ENCODE measurements at regions not wholly inside any gene's neighbourhood (a gene's known extent, or its start where the extent isn't known, plus 50 kb on each side); places are given as distances from the start of the nearest gene placed in this dataset.

DNA sequence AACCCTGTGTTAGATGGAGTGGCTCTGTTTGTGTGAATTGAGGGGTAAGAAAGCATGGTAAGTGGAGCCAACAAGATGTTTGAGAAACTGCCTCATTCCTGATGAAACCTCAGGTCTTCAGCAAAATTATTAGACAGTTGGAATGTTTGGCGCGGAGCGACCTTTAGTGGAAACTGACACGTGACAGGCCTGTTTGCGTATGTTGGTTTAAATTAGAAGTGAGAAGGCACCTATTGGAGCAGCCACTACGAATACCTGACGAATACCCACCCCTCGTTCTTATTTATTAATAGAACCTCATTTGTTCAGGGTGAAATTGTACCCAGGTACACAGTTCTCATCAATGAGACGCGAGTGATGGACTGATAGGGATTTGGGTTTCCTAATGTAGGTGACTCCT, 63.2 kb upstream of the MIR17HG start:
- intact Hi-C loops (cut with DNase I; ENCODE audit: low total_unique reads): no loop called here
- Histone ChIP-seq H3K9me3 (no peaks in the 10 kb centered on the region), H3K4me1 (no peaks in the 10 kb centered on the region), H3K36me3 (no peaks in the 10 kb centered on the region), H3K4me3 (no peak overlapping the region), H3K27ac (no peak overlapping the region), H3K27me3 (no peaks in the 10 kb centered on the region)
- DNase-seq: no peak
- 86 to 92% methylated on average over 7 to 10 of the region's 10 CpGs for WGBS, 2 donors (ENCODE audit: low coverage in 1 of 2)
- TF ChIP-seq EP300 (IDR thresholded peaks at IDR 0.05; ENCODE audit: low read depth) (no peak), POLR2AphosphoS5 (IDR thresholded peaks at IDR 0.05) (no peak), CTCF (IDR thresholded peaks at IDR 0.05) (no peak), POLR2A (IDR thresholded peaks at IDR 0.05) (no peak)
- in situ Hi-C loops (cut with MboI; ENCODE audit: low pct_ligation_motif_present in 1 of 4, low pct_unique_long_range_greater_than_20kb in 1 of 4, low sequenced_read_pairs in 3 of 4): no loop called here

GRCh38 chr13:91286317-91286716, 61.2 kb upstream of the MIR17HG start:
- no peak overlapping the region for H3K4me3 ChIP-seq
- H3K27ac ChIP-seq: no peak overlapping the region
- intact Hi-C loops (cut with DNase I; ENCODE audit: low total_unique reads) (no loop called here), in situ Hi-C loops (cut with MboI; ENCODE audit: low pct_ligation_motif_present in 1 of 4, low pct_unique_long_range_greater_than_20kb in 1 of 4, low sequenced_read_pairs in 3 of 4) (no loop called here)
- TF ChIP-seq EP300 (IDR thresholded peaks at IDR 0.05; ENCODE audit: low read depth) (no peak), POLR2AphosphoS5 (IDR thresholded peaks at IDR 0.05) (no peak), POLR2A (IDR thresholded peaks at IDR 0.05) (no peak), CTCF (IDR thresholded peaks at IDR 0.05) (no peak)
- WGBS, 2 donors (ENCODE audit: low coverage in 1 of 2): 55 to 57% methylated on average over 1 of the region's 1 CpG
- H3K4me1 ChIP-seq: no peaks in the 10 kb centered on the region
- no peaks in the 10 kb centered on the region for H3K36me3 ChIP-seq
- no peaks in the 10 kb centered on the region for H3K9me3 ChIP-seq
- DNase-seq: no peak
- no peaks in the 10 kb centered on the region for H3K27me3 ChIP-seq

- intact Hi-C loops (cut with DNase I; ENCODE audit: low total_unique reads) (no loop called here), in situ Hi-C loops (cut with MboI; ENCODE audit: low pct_ligation_motif_present in 1 of 4, low pct_unique_long_range_greater_than_20kb in 1 of 4, low sequenced_read_pairs in 3 of 4) (no loop called here)
- Histone ChIP-seq H3K4me1 (no peaks in the 10 kb centered on the region), H3K36me3 (no peaks in the 10 kb centered on the region), H3K9me3 (no peaks in the 10 kb centered on the region), H3K4me3 (no peak overlapping the region), H3K27ac (no peak overlapping the region), H3K27me3 (no peaks in the 10 kb centered on the region)
- DNase-seq: no peak
- 40 to 76% methylated on average over 1 to 2 of the region's 2 CpGs for WGBS, 2 donors (ENCODE audit: low coverage in 1 of 2)
- TF ChIP-seq EP300 (IDR thresholded peaks at IDR 0.05; ENCODE audit: low read depth) (no peak), POLR2AphosphoS5 (IDR thresholded peaks at IDR 0.05) (no peak)
Measured at GRCh38 chr13:91291078-91291477, 56.4 kb upstream of the MIR17HG start.

DNA sequence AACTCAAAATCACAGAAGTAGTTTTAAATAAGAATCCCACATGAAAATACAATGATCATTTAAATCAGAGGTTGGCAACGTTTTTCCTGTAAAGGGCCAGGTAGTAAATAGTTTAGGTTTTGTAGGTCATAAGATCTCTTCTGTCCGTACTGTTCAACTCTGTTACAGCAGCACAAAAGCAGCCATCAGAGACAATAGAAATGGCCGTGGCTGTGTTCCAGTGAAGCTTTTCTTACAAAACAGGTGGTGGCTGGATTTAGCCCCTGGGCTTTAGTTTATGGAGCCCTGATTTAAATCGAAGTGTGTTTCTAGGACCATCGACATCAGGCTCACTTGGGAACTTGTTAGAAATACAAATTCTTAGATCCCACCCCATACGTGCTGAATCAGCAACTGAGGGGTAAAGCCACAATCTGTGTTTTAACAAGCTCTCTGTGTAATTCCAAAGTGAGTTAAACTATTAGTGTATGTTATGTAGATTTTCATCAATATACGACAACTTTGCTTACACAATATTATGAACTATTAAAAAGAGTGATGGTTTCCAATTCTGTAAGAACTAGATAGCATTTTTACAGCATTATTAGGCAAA, 54.8 kb upstream of the MIR17HG start:
- no peak for TF ChIP-seq POLR2A (IDR thresholded peaks at IDR 0.05)
- no peak for TF ChIP-seq EP300 (IDR thresholded peaks at IDR 0.05; ENCODE audit: low read depth)
- no peak for TF ChIP-seq CTCF (IDR thresholded peaks at IDR 0.05)
- no peak for TF ChIP-seq POLR2AphosphoS5 (IDR thresholded peaks at IDR 0.05)
- 51 to 57% methylated on average over 7 of the region's 7 CpGs for WGBS, 2 donors (ENCODE audit: low coverage in 1 of 2)
- in situ Hi-C loops (cut with MboI; ENCODE audit: low pct_ligation_motif_present in 1 of 4, low pct_unique_long_range_greater_than_20kb in 1 of 4, low sequenced_read_pairs in 3 of 4): no loop called here
- H3K36me3 ChIP-seq: no peaks in the 10 kb centered on the region
- H3K9me3 ChIP-seq: no peaks in the 10 kb centered on the region
- no peaks in the 10 kb centered on the region for H3K4me1 ChIP-seq
- no peak for DNase-seq
- no peak overlapping the region for H3K27ac ChIP-seq
- H3K27me3 ChIP-seq: no peaks in the 10 kb centered on the region
- intact Hi-C loops (cut with DNase I; ENCODE audit: low total_unique reads): no loop called here
- H3K4me3 ChIP-seq: no peak overlapping the region
